HG03378 (cell line): ENCODE measurements at regions not wholly inside any gene's neighbourhood (a gene's known extent, or its start where the extent isn't known, plus 50 kb on each side); places are given as distances from the start of the nearest gene placed in this dataset.

Source experiments
- ATAC-seq: cut with Tn5 transposase; IDR thresholded peaks from one replicate; pipeline ENCODE4 v1.9.1; 2021; ENCODE audit warnings: mild to moderate bottlenecking, moderate library complexity; ENCODE audit not compliant: unreplicated experiment

DNA sequence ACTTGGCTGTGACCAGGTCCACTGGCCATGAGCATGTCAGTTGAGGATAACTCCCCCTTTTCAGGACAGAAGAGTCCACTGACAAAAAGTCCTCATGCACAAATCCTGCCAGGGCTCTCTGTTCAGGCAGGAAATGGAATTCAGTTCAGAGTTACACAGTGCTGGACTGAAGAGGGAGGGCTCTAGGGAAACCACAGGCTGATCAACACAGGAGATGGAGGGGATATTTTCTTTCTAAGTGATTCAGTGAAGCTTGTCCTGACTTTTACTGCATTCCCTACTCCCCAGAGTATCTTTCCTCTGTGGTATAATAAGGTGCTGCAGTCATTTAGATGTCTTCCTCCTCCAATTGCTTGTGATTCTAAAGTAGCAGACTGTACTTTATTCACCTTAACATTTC is 335.5 kb upstream of the IGFBP7 start:
- ATAC-seq, result no peak

DNA sequence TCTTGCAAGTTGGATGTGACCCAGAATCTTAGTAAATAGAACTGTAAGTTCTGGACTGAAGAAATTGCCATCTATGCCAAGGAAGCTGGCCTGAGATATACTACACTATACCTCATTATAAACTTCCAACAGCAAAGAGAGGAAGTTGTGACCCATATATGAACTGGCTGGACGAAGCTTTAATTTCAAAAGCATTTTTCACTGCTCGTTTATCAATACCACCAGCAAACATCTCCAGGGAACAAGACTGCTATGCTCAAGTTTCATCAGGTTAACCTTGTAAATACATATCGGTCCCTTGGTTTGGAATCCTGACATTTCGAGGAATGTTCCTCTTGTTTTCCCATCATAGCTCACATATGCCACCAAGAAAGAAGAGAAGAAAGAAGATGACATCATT is 334.5 kb upstream of the IGFBP7 start:
- no peak for ATAC-seq

DNA sequence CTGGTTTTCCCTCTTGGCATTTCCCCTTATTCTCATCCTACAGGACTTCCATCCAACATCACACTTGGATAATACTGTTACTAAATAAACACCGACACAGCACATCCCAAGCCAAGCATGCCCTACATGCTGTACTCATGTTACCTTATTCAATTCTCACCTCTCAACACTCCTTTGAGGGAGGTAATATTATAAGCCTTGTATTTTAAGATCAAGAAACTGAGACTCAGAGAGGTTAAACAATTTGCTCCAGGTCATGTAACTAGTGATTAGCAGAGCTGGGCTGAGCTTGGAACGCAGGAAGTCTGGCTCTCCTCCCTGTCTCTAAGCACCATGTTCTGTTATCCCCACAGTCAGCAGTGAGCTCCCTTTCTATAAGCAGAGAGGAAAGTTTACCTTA is 333.6 kb upstream of the IGFBP7 start:
- no peak for ATAC-seq

DNA sequence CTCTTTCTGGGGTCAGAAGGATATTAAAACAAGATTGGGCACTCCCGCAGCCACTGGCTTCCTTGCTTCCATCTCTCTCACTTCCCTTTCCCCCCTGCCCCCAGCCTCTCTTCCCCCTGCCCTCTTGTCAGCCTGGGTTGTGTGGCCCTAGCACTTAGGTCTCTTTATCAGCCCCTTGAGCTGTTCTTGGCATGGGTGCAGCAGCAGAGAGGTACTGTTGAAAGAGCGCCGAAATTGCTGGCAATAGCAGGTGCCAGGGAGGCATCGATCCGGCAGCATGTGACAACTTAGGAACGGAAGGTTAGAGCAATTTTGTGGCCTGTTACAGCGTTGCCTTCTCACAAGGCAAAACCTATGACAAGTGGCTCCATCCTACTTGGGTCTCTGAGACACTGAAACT is 333.1 kb upstream of the IGFBP7 start:
- ATAC-seq, result no peak

DNA sequence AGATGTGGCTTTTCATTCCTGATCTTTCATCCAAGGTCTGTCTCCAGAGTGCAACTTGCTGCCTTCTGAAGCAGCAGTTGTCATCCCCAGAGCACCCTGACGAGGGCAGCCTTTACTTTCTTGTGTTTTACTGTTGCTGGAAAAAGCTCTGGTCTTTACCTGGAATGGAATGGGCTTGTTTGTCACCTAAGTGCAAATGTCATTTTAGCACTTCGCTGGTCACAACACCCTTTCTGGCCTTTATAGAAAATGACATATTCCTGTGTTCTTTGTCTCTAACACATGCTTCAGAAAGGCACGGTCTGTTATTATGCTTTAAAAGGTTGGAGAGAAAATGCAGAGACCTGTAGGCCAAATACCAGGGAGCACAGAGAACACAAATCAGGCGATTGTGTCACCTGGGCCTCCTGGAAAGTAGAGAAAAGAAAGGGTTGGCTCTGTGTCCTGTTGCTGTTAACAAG is 332.7 kb upstream of the IGFBP7 start:
- ATAC-seq, result no peak

DNA sequence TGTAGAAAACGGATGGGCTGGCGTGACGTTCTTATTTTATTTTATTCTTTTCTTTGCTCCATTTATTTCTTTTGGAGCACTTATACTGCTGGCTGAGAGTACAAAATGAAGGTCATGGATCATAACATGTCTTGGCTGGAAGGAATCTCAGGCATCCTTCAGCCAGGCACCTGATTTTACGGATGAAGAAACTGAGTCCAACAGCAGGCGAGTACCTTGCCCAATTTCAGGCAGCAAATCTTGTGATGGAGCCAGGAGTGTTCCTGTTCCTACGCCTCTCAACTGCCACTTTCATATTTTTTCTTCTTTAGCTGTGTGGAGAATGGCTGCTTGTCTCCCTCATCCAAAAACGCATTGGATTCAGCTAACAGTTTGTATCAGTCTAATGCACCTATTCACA is 332.1 kb upstream of the IGFBP7 start:
- no peak for ATAC-seq

DNA sequence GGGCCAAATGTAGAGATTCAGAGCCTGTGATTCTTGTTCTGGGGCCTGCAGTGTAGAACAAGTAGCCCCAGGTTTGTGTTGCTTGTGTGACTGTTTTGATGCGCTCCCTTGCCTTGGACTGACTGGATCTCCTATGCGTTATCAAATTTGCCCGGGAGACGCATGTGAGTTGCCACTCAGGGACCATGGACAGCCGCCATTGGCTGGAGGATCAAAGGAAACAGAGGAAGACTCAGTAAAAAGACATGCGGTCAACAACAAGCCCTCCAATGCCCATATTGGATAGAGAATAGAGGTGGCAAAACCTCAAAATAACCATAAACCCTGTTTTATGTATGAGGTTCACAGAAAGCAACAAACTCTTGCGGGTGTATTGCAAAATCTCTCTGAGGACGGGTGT is 327.5 kb upstream of the IGFBP7 start:
- no peak for ATAC-seq

DNA sequence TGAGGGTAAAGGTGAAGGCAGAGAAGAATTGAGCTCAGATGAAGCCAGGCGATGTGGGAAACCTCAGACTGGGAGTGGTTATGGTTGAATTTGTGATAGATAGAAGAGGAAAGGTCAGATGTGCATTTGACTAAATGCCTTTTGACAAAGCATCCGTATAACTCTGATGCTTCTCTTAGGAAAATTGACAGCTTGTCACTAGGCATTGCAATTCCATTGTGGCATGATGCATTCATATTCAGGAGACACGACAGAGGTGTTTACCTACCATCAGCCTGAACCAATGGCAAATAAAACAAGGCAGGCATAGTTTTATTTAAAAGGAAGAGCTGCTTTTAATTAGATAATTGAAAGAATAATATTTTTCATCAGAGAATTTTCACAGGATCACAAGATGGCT is 325.1 kb upstream of the IGFBP7 start:
- ATAC-seq, result no peak

DNA sequence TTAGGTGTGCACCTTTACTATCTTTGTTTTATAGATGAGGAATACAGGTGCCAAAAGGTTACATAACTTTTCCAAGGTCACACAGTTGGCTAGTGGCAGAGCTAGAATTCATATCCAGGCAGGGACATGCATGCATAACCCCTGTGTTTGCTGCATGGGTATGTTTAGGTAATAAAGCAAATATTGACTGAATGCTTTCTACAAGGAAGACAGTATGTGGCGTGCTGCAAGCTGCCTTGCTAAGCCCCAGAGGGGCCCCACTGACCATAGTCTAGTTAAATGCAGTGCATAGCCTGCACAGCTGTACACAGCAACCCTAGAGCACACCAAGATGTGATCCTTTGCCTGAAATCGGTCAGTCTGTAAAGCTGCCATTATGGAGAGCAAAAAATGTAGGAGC is 320.5 kb upstream of the IGFBP7 start:
- no peak for ATAC-seq

DNA sequence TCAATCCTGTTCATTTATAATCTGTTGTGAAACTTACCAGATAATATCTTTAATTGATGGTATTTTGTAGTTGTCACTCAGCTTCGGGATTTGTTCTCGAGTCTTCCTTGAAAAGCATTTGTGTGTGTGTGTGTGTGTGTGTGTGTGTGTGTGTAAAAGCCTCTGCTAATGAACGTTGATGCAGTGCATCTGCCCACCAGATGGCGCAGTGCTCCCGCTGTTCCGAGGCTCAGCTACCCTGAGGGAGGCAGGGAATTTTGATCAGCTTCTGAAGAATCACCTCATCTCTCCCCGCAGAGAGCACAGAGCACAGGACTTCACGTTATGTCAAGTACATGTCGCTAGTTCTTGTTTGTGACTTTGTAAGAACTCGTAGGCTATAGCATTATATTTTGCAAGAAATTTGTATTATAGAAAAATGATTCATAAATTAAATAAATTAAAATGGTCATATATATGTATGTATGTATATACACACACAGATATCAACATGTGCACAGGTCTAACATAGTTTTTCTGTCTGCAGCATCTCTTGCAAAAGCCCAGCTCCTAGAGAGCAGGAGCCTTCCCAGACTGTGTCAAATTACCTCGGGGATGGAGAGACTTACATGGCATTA is 316.7 kb upstream of the IGFBP7 start:
- ATAC-seq, result peak; percentile 78

DNA sequence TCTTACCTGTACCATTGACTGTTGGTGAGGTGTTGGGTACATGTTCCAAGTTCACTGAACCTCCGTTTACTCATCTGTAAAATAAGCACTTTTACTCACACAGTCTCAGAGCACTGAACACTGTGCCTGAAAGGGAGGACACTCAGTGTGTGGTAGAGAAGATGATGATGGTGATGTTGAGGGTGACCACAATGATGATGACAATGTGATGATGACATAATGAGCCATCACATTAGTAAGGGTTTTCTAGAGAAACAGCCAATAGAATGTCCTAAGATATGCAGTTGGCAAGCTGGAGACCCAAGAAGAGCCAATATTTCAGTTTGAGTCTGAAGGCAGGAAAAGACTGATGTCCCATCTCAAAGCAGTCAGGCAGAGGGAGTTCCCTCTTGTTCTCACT is 315.4 kb upstream of the IGFBP7 start:
- no peak for ATAC-seq

DNA sequence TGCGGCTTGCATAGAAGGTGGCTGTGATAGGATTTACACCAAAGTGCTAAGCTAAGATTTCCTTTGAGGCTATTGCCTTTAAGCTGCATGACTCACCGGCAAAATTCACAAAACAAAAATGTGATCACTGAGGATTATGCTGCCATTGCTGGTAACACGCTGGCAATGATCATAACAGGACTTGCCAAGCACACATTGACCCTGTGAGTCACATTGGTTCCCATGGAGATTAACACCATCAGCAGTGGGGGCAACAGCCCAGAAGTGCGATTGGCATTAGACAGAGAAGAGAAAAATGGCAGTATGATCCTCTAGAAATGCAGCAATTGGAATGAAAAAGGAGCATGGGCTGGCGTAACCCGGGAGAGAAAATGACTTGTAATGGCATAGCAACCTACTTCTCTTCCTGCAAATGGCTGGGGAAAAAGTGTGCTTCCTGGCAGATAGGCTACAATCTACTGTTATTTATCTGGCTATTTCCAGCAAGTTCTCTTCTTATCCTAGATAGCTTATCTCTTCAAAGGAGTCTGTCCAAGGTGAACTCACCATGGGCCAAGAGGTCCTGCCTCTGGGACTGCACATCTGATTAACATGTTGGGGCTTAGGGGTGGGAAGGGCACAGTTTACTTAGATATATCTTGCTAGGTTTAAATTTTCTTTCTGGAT is 314.2 kb upstream of the IGFBP7 start:
- ATAC-seq, result no peak

DNA sequence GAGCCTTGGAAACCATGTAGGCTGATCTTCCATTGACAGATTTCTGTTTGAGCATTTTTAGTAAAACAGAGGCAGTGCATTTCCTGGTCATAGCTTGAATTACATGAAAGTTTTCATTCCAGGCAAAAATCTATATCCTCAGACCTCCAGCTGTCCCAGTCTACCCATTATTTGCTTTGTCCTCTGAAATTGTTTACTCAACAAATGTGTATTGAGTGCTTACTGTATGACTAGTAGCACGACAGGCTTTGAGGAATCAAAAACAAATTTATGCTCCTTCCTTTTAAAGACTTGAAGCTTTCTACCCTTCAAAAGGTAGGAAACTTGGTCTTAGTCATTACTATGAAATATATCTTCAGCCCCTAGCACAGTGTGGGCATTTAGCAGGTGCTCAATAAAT is 307.9 kb upstream of the IGFBP7 start:
- ATAC-seq, result no peak

DNA sequence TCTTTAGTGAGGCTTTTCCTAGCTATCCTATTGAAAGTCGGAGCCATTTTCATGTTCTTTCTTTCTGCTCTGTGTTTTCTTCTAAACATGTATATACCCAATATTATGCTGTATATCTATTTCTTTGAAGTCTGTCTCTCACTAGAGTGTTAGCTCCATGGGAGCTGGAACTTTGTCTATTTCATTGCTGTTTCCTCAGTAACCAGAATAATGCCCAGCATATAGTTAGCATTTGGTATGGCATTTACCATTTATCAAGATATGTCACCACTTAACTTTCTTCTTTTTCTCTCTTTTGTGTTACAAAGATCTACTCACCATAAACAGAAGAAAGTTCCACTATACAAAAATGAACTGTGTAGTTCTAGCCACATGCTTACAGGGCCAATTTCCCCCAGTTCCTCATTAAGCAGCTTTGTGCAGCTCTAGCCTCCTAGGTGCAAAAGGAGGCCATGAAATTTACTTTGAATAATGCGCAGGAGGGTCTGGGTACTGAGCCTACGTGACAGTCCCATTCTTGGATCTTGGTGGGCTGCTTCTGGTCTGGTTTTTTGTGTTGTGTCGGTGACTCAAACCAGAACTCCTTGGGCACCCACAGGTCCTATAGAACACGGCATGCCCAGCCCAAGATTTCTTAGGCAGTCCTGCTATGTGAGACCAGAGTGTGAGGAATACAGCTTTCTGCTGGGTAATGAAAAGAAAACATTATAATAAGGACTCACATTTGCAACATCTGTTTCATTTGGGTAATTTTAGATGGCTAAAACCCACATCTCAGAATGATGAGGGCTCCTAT is 302.3 kb upstream of the IGFBP7 start:
- no peak for ATAC-seq

DNA sequence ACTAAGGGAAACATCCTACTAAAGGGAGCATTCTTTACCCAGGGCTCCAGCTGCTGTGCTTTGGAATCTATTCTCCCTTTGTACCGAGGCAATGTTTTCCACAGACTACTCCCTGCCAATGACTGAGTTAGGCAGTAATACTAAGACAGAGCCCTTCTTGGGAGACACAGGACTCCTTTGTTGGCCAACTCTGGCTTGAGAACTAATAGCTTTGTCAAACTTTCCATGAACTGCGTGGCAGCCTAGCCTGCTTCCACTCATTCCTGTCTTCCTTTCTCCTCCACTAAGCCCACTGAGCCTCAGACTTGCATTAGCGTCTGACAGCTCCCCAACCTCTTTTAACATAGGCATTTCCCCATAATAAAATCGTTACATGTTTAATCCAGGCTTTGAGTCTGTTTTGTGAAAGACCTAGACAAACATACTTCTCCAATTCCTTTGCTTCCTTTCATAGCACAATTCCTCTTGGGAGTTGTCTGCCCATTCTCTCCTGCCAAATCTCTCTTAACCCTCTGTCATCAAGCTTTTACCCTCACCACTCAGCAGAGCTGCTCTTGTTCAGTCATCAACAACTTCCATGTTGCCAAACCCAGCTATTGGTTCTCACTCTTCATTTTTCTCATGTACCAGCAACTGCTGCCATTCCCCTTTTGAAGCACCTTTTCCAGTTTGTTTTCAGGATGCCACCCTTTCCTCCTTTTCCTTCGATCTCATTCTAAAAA is 300.3 kb upstream of the IGFBP7 start:
- no peak for ATAC-seq

DNA sequence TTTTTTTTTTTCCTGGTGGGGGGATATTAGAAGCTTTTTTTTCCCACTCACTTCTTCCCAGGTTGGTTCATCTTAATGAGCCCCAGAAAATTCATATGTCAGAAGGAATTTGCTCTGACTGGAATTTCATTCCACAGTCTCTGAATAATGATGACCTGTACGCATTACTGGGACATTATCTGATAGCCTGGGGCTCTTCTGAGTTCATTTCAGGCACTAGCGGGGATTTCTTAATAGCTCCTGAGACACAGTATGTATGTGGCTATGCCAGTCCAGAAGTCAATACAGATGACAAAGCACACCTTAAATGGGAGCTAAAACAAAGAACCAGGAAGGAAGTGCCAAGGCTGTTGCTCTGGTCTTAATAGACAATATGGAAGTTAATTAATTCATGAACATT is 295.2 kb upstream of the IGFBP7 start:
- ATAC-seq, result no peak

DNA sequence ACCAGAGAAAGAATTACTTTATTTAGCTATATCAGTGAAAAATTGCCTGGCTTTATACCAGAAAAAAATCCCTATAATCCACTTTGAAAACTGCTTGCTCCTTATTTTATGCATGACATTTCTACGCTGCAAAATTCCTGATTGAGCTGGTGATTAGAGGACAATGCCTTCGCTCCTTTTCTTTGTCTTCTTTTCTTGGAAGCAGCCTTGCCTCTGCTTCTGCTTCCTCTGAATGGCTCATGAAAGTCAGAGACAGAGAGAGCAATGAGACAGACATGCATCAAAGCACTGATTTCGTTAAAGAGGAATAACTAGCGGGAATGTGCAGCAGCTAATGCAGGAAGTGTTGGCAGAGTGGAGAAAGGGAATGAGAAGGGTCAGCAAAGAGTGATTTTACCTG is 294.3 kb upstream of the IGFBP7 start:
- ATAC-seq, result no peak

DNA sequence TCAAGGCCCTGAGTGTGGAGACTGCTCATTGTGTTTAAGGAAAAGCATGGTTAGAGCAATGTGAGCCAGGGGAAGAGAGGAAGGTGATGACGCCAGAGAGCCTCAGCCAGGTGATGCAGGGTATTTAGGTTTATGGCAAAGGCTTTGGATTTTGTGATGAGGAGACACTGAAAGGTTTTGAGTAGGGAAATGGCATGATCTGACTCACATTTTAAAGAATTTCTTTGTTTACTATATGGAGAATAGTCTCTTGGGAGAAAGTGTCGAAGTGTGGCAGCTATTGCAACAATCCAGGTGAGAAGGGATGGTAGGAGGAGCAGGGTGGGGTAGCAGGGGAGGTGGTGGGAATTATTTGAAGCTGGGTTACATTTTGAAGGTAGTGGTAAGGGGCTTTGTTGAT is 293.4 kb upstream of the IGFBP7 start:
- ATAC-seq, result no peak

DNA sequence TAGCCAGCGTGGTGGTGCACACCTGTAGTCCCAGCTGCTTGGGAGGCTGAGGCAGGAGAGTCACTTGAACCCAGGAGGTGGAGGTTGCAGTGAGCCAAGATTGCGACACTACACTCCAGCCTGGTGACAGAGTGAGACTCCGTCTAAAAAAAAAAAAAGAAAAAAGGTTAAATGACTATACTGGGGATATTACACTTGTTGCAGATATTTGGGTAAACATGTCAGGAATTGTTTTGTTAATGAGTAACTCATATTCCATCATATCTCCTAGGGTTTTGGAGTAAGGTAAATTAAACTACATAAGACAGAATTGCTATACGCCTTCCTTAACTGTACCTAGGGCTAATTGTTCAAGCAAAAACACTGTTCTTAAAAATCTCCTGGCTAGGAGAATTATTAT is 291.4 kb upstream of the IGFBP7 start:
- no peak for ATAC-seq

DNA sequence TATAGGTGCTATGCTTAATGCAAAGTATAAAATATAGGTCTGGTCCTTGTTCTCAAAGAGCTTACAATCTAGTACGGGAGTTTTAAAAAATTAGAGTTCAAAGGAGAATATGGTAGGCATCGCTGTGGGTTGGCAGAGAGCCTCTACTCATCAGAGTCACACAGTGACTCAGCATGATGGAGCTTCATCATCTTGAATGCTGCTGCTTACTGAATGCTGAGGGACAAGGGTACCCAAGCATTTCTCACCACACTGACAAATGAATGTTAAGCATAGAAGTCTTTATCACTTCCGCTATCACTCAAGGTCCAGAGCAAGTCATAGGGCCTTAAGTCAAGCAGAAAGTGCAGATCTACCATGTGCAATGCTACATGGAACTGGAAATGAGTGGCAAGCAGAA is 268.6 kb upstream of the IGFBP7 start:
- ATAC-seq, result no peak

DNA sequence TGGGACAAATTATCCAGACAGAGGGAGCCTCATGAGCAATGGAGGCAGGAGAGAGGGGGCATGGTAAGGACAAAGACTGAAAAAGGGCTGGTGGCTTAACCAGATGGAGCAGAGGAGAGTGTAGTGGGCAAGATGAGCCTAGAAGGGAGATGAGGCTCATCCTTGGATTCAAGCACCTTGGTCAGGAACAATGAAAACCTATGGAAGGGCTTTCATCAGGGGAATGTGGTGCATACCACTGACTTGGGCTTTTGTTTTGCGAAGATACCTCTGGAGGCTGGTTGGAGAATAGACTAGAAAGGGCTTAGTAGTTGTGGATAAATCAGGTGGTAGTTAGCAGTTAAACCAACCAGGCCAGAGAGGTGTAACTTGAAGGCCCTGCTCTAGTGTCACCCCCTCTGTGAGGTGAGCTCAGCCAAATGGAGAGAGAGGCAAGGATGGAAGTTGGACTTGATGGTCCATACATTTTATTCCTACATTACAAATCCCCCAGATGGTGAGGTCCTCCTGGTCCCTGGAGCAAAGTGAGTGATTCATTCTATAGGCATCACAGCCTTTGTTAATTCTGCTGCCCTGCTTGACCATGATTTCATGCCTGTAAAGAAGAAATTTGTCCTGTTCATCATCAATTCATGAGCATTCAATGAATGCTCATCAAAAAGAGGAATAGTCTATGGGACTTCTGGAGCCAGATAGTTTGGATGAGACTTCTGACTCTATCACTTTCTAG is 264.8 kb upstream of the IGFBP7 start:
- no peak for ATAC-seq
